Breast epithelium (tissue), 4 donors: ENCODE measurements at regions not wholly inside any gene's neighbourhood (a gene's known extent, or its start where the extent isn't known, plus 50 kb on each side); places are given as distances from the start of the nearest gene placed in this dataset.

Experiments used
- DNase-seq, 2 donors: peaks; one replicate each; pipeline ENCODE4 v3.0.0-alpha.2; 2019; ENCODE audit warnings: low spot score in 2 of 2
- H3K27ac ChIP-seq, 2 donors: fragments of 200-600 bp; sonication (generic) in 1 of 2; one replicate each; pipeline ENCODE4 v1.5.1; 2016 to 2019; ENCODE audit warnings: mild to moderate bottlenecking in 1 of 2
- H3K27me3 ChIP-seq, 2 donors: fragments of 200-600 bp; sonication (generic) in 1 of 2; one replicate each; pipeline versions ENCODE4 v1.5.1 to v1.6.0; 2017 to 2019; ENCODE audit warnings: control low read depth in 1 of 2, mild to moderate bottlenecking in 1 of 2
- H3K36me3 ChIP-seq: fragments of 200-600 bp; one replicate; pipeline ENCODE4 v1.5.1; 2019
- H3K4me1 ChIP-seq, 2 donors: fragments of 200-600 bp; sonication (generic); one replicate each; pipeline ENCODE4 v1.5.1; 2016 to 2019; ENCODE audit warnings: control low read depth in 1 of 2
- H3K4me3 ChIP-seq, 3 donors: fragments of 200-600 bp; sonication (generic); 1 replicate in 2 of 3; 2 replicates in 1 of 3; pipeline ENCODE4 v1.5.1; 2016 to 2019; ENCODE audit warnings: mild to moderate bottlenecking in 3 of 3, moderate library complexity in 2 of 3
- H3K9me3 ChIP-seq, 2 donors: fragments of 200-600 bp; sonication (generic) in 1 of 2; one replicate each; pipeline ENCODE4 v1.5.1; 2016 to 2019; ENCODE audit warnings: control low read depth in 1 of 2
- CTCF ChIP-seq, 3 donors: fragments of 450-650 bp; IDR thresholded peaks; one replicate each; pipeline ENCODE4 v1.5.1; 2016 to 2017; ENCODE audit warnings: antibody characterized with exemption in 3 of 3, mild to moderate bottlenecking in 3 of 3, moderate library complexity in 3 of 3
- POLR2A ChIP-seq: fragments of 450-650 bp; IDR thresholded peaks from one replicate; pipeline ENCODE4 v1.6.1; 2016; ENCODE audit warnings: antibody characterized with exemption, mild to moderate bottlenecking, moderate library complexity
- POLR2AphosphoS5 ChIP-seq, 3 donors: sonication (generic); formaldehyde crosslinking; IDR thresholded peaks; one replicate each; pipeline ENCODE4 v1.6.1; 2017; ENCODE audit warnings: antibody characterized with exemption in 3 of 3
- intact Hi-C: fragments of 100-400 bp; cut with DNase I; formaldehyde crosslinking; loops from one replicate; pipeline ENCODE4 v1.15.1; 2023; ENCODE audit warnings: low total_unique reads

DNA sequence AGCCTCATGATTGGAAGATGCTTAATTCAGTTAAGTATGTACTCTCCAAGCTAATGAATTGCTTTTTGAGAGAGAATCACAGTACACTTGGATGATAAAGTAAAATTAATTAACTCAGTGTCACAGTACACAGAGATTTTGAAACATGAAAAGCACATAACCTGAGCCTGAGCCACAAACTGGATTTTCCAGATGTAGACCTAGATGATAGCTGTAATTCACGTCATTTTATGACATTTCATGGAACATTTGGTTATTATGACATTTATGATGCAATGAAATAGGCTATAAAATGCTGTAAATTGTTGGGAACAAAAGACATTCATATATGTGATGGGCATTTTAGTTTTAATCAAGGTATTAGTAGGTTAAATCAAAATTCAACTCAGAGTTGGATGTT, 983.7 kb downstream of the STPG2 start:
- TF ChIP-seq POLR2AphosphoS5 (IDR thresholded peaks at IDR 0.05) (no peak), POLR2A (no peak), CTCF (IDR thresholded peaks at IDR 0.05) (no peak)
- no peaks in the 10 kb centered on the region for H3K27me3 ChIP-seq
- H3K27ac ChIP-seq: no peak overlapping the region
- H3K4me3 ChIP-seq: no peak overlapping the region
- no peaks in the 10 kb centered on the region for H3K4me1 ChIP-seq
- H3K9me3 ChIP-seq: no peaks in the 10 kb centered on the region
- DNase-seq: no peak
- no peaks in the 10 kb centered on the region for H3K36me3 ChIP-seq
- intact Hi-C loops: no loop called here

DNA sequence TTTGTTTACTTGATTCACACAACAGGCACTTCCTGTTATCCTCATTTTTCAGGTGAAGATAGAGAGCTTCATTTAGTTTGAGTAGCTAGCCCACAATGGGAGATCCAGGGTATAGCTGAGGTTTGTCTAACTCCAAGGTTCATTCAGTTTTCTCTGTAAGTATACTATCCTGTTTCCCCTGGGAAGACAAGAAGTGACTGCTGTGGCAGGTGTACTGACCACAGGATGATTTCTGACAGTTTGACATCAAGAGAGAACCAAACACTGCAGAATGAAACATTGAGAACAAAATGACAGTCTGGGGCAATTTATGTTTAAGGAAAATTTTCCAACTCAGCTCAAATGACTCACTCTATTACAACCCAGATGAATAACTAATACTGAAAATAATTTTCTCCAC, 958.0 kb downstream of the STPG2 start:
- TF ChIP-seq POLR2A: no peak
- TF ChIP-seq POLR2AphosphoS5 (IDR thresholded peaks at IDR 0.05): no peak
- no peak for TF ChIP-seq CTCF (IDR thresholded peaks at IDR 0.05)
- Histone ChIP-seq H3K36me3 (peaks cover 4% of the 10 kb centered on the region), H3K9me3 (no peaks in the 10 kb centered on the region), H3K27ac (no peak overlapping the region), H3K27me3 (no peaks in the 10 kb centered on the region), H3K4me3 (no peak overlapping the region), H3K4me1 (no peaks in the 10 kb centered on the region)
- no peak for DNase-seq
- intact Hi-C loops: no loop called here

DNA sequence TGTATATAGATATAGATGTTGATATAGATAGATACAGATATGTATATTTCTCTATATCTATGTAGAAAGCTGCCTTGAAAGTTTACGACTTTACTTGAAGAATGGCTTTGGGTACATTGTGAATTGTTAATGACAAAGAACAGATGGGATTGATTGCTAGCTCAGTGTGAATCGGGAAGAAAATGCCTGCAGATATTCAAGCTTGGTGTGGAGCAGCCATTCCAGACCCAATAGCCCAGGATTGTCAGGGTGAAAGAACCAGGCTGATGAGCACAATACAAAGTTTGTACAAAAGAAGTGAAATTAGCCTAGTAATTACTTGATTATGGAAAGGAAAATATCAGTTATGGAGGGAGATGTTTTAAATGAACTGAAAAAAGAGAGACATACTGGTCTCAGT, 946.2 kb downstream of the STPG2 start:
- no peak for DNase-seq
- intact Hi-C loops: no loop called here
- TF ChIP-seq CTCF (IDR thresholded peaks at IDR 0.05): no peak
- TF ChIP-seq POLR2A: no peak

GRCh38 chr4:97208749-97209148, 934.5 kb downstream of the STPG2 start:
- DNase-seq: no peak
- Histone ChIP-seq H3K9me3 (no peaks in the 10 kb centered on the region), H3K36me3 (no peaks in the 10 kb centered on the region), H3K4me1 (no peaks in the 10 kb centered on the region), H3K4me3 (no peak overlapping the region), H3K27ac (no peak overlapping the region), H3K27me3 (no peaks in the 10 kb centered on the region)
- TF ChIP-seq CTCF (IDR thresholded peaks at IDR 0.05) (no peak), POLR2AphosphoS5 (IDR thresholded peaks at IDR 0.05) (no peak), POLR2A (no peak)
- intact Hi-C loops: no loop called here

More for the DNA sequence above, 946.2 kb downstream of the STPG2 start:
- Histone ChIP-seq H3K9me3 (no peaks in the 10 kb centered on the region), H3K4me1 (no peaks in the 10 kb centered on the region), H3K27ac (no peak overlapping the region), H3K36me3 (no peaks in the 10 kb centered on the region), H3K27me3 (no peaks in the 10 kb centered on the region), H3K4me3 (no peak overlapping the region)

DNA sequence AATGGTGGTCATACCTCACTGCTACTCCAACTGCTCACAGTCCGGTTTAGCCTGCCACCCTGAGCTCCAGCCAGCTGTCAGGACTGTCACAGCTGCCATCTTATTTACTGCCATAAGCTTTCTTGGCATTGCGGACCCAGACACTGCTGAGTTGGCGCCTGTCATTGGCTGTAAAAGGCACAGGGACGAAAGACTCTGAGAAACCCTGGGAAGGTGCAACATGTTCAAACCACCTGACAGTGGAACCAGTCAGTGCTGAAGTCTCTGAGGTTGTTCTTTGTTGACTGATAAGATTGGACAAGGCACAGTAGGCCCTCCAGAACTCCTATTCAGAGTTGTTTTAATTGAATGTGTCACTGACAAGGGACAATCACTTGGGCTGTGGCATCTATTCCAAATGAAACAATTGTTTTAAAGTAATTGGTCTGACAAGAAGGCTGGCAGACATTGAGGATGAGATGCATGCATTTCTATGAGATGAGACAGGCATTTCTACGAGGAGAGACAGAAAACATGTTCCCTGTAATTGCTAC, 927.8 kb downstream of the STPG2 start:
- DNase-seq: no peak
- Histone ChIP-seq H3K4me3 (no peak overlapping the region), H3K27me3 (no peaks in the 10 kb centered on the region), H3K9me3 (no peaks in the 10 kb centered on the region), H3K4me1 (no peaks in the 10 kb centered on the region), H3K27ac (no peak overlapping the region), H3K36me3 (no peaks in the 10 kb centered on the region)
- intact Hi-C loops: no loop called here
- TF ChIP-seq POLR2AphosphoS5 (IDR thresholded peaks at IDR 0.05) (no peak), CTCF (IDR thresholded peaks at IDR 0.05) (no peak)
